Vagina (tissue), 2 donors: ENCODE measurements at regions not wholly inside any gene's neighbourhood (a gene's known extent, or its start where the extent isn't known, plus 50 kb on each side); places are given as distances from the start of the nearest gene placed in this dataset.

Experiments used
- CTCF ChIP-seq, 3 experiments: fragments of 450-650 bp in 2 of 3; fragments of 200-600 bp in 1 of 3; sonication (generic) in 1 of 3; IDR thresholded peaks; one replicate each; pipeline ENCODE4 v1.5.1; 2017 to 2019; ENCODE audit warnings: antibody characterized with exemption in 3 of 3, mild to moderate bottlenecking in 2 of 3, moderate library complexity in 2 of 3
- POLR2A ChIP-seq, 2 donors: fragments of 450-650 bp; IDR thresholded peaks; one replicate each; pipeline ENCODE4 v1.6.1; 2017; ENCODE audit warnings: antibody characterized with exemption in 2 of 2, mild to moderate bottlenecking in 2 of 2, moderate library complexity in 2 of 2
- POLR2AphosphoS5 ChIP-seq, 2 donors: sonication (generic); formaldehyde crosslinking; IDR thresholded peaks; one replicate each; pipeline ENCODE4 v1.9.0; 2017; ENCODE audit warnings: antibody characterized with exemption in 2 of 2, mild to moderate bottlenecking in 2 of 2, low read depth in 1 of 2; ENCODE audit not compliant: insufficient read depth in 1 of 2

- TF ChIP-seq CTCF (IDR thresholded peaks at IDR 0.05), result no peak
- TF ChIP-seq POLR2AphosphoS5 (IDR thresholded peaks at IDR 0.05; ENCODE audit: insufficient read depth in 1 of 2, low read depth in 1 of 2), result no peak
- no peak for TF ChIP-seq POLR2A (IDR thresholded peaks at IDR 0.05)
These were observed 735.9 kb downstream of the KCNT2 start for GRCh38 chr1:195872376-195872775.
